ENCODE measurements at regions not wholly inside any gene's neighbourhood (a gene's known extent, or its start where the extent isn't known, plus 50 kb on each side); places are given as distances from the start of the nearest gene placed in this dataset.

DNA sequence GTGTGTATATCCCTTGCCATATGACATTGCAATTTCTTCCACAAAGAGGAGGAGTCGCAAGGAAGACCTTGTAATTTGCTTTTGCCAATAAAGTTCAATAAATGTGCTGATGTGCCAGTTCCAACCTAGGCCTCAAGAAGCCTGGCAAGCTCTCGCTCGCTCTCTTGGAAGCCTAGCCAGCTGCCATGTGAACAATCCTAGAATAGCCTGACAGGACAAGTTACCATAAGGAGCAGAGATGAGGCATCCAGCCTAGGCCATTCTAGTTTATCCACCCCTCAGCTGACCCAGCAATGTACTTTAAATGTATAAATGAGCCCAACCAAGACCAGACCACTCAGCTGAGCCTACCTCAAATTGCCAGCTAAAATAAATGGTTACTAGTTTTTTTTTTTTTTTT lies 145.7 kb upstream of the QRFPR start:
- DNase-seq (ENCODE audit: extremely low read depth in 1 of 2, low read depth in 1 of 2), result no peak

DNA sequence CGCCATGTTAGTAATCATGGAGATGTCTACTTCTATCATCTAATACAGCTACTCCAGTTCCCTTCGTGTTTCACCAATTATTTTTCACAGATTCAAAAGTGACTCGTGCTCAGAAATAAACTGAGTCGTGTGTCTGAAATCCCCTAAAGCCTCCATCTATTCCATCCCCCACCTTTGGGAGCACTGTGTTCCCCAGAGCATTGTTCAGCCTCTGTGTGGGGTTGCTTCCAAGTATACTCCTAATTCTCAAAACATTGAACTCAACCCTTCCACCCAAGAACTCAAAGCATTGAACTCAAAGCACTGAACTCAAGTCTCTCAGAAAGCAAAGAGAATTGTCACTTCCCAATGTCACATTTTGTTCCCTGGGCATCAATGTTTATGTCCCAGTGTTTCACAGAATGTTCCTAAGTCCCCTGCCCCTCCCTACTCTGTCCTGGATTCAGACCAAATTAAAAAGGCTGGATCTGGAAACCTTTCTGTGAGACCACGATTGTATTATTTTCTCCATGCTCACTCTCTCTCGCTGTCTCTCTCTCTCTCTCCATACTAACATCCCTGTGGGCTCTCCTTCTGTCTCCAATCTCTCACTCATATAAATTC lies 138.5 kb upstream of the QRFPR start:
- DNase-seq (ENCODE audit: extremely low read depth in 1 of 2, low read depth in 1 of 2), result no peak

DNA sequence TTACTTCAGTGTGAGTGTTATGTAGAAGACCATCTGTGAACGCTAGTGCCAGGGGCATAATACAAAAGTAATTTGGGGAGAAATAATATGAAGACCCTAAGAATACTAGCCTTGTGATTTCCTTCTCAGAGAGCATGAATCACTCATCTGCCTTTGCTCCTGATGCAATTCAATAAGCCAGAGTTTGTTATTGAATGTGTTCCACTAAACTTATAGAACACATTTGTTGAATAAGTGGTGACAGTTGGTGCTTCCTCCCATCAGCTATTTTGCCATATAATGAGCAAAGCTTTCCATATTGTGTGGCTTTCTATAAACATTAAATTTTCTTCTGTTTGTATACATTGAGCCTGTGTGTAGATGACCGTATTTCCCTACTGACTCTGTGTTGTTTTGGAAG lies 136.4 kb upstream of the QRFPR start:
- no peak for DNase-seq (ENCODE audit: extremely low read depth in 1 of 2, low read depth in 1 of 2)

DNA sequence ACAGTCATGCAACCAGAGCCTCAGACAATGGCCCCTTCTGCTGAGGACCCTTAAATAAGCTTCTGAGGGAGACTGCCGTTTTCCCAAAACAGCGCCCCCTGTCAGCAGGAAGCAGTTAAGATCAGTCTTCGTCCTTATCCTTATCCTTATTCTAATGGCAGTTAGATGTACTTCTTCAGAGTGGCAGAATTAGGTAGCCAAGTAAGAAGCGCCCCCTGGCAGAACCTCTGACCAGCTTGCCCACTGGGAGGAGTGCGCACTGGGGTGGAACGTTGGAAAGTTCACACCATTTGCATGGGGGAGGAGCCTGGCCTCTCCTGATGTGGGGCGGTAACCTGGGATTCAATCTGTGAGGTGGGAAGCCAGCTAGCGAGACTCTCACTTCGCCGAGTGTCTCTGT lies 133.6 kb upstream of the QRFPR start:
- DNase-seq (ENCODE audit: extremely low read depth in 1 of 2, low read depth in 1 of 2), result no peak

DNA sequence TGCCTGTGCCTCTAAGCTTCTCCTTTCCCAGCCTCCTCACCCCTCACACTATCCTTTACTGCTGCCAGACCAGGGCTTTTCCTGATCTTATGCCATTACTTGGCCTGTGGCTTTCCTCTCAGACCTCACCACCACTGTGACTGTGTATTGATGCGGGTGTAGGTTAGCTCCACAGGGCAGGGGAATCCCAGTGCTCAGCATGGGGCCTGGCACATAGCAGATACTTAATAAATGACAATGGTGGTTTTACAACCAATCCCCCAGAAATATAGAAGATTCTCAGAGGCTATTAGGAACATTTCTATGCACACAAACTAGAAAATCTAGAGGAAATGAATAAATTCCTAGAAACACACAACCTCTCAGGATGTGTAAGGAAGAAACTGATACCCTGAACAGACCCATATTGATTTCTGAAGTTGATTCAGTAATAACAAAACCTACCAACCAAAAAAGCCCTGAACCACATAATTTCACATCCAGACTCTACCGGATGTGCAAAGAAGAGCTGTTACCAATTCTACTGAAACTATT lies 129.6 kb upstream of the QRFPR start:
- DNase-seq (ENCODE audit: extremely low read depth in 1 of 2, low read depth in 1 of 2), result no peak

DNA sequence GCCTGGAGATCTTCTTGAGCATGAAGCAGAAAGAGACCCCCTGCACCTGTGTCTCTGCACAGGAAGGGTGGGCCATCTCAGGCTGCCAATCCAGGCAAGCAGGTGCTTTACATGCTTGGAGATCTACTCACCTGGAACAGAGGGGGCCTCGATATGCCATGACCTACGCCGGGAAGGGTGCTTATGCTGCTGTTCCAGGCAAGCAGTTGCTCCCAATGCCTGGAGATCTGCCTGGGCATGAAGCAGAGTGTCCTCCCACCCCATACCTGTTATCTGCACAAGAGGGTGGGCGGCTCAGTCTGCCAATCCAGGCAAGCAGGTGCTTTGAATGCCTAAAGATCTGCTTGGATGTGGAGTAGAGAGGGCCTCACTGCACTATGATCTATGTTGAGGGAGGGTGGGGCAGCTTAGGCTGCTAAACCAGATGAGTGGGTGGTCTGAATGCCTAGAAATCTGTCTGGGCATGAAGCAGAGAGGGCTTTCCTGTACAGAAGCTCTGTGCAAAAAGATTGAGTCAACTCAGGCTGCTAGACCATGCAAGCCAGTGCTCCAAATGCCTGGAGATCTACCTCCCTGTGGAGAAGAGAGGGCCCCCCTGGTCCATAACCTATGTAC lies 104.5 kb upstream of the QRFPR start:
- no peak for DNase-seq (ENCODE audit: extremely low read depth in 1 of 2, low read depth in 1 of 2)

DNA sequence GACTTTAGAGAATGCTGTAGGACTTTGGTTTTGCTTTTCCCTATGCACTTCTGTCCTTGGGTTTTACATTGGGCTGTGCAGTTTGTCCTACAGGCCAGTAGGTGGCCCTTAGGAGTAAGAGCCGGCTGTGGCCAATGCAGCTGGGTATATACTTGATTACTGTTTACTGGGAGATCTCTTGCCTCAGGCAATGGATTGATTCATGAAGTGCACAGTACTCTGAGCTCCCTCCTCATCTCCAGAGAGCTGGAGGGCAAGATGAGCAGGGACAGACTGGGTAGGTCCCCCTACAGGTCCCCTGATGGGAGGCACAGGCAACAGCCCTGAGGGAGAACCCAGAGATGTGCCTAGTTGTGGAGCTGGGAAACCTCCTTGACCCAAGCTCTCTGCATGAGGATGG lies 103.8 kb upstream of the QRFPR start:
- DNase-seq (ENCODE audit: extremely low read depth in 1 of 2, low read depth in 1 of 2), result no peak

DNA sequence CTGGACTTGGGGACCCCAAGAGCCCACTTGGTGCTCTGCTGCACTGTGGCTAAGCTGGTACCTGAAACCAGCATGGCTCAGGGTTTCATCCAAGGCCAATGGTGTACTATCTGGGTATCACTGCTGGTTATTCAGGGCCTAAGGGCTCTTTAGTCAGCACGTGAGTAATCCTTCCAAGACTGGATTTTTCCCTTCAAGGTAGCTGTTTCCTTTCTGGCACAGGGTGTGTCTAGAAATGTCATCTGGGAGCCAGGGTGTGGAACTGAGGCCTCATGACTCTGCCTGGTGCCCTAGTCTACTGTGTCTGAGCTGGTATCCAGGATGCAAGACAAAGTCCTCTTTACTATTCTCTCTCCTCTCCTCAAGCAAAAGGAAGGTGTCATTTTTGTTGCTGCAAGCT lies 99.0 kb upstream of the QRFPR start:
- DNase-seq (ENCODE audit: extremely low read depth in 1 of 2, low read depth in 1 of 2), result no peak

DNA sequence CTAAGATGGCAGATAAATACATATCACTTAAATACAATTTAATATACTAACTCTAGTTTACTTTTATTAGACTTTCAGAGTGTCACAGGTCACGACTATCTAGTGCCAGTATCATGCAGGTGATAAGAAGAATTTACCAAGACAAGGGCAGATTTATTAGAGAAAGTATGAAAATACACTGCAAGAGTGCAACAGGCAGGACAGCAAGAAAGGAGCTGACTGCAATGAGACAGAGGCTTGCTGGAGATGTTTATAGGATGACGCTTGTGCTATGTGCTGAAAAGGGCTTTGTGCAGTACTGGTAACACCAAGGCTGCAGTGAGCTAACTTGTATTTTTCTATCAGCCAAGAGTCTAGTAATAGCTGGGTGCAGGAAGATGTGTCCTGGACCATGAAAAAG lies 96.7 kb upstream of the QRFPR start:
- no peak for DNase-seq (ENCODE audit: extremely low read depth in 1 of 2, low read depth in 1 of 2)

DNA sequence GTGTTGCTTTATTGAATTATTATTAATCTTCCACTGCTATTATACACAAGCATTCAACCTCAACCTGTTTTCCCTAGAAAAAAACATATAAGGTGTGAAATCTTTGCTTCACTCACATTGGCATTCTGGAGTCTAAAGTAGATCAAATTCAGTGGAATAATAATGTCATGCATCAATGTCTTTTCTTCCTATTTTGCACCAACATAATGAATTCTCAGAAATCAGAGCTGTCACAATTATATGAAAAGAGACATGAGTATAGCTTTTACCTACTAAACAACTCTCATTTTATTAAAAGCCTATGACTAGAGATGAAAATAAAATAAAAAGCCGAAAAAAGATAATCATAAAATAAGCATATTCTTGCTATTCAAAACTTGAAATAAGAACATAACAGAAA lies 96.3 kb upstream of the QRFPR start:
- no peak for DNase-seq (ENCODE audit: extremely low read depth in 1 of 2, low read depth in 1 of 2)

DNA sequence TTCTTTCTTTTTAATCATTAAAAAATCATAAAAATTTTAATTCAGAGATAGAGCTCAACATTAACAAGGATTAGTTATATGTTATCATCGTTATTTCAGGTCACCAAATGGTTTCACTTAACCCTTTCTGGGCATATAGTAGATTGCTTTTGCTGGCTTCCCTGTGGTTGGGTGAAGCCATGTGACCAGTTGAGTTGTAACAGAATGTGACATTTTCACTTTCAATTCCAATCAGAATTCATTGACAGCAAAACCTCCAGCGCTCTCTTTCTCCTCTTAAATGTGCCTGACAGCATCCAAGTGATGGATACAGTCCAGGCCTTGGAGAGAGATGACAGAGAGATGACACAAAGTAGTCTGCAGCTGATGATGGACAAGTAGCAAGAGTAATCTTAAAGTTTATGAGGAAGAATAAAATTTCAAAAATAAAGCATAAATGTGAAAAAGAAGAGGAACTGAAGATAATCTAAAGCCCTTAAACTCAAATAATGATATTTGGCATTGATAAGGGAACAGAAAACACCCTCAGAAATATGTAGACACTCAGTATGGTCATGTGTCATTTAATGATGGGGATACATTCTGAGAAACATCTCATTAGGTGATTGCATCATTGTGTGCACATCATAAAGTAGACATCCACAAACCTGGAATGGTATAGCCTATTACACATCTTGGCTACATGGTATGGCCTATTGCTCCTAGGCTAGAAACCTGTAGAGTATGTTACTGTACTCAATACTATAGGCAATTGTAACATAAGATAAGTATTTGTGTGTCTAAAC lies 92.3 kb upstream of the QRFPR start:
- no peak for DNase-seq (ENCODE audit: extremely low read depth in 1 of 2, low read depth in 1 of 2)

DNA sequence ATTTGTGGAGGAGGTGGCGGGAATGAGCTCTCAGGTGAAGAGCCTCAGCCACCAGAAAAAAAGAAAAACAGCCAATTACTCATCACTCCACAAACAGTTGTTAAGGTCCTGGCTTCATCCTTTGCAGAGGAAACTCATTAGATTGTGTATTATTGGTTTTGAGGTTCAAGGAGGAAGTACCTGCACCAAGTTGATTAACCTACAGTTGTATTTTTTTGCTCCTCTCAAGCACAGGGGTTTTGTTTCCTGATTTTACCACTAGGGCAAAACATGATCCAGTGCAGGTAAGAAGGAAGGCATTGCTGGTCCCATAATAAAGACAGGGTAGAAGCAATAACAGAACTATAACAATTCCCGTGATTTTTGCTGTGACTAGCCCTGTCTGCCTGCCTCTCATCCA lies 84.0 kb upstream of the QRFPR start:
- no peak for DNase-seq (ENCODE audit: extremely low read depth in 1 of 2, low read depth in 1 of 2)

DNA sequence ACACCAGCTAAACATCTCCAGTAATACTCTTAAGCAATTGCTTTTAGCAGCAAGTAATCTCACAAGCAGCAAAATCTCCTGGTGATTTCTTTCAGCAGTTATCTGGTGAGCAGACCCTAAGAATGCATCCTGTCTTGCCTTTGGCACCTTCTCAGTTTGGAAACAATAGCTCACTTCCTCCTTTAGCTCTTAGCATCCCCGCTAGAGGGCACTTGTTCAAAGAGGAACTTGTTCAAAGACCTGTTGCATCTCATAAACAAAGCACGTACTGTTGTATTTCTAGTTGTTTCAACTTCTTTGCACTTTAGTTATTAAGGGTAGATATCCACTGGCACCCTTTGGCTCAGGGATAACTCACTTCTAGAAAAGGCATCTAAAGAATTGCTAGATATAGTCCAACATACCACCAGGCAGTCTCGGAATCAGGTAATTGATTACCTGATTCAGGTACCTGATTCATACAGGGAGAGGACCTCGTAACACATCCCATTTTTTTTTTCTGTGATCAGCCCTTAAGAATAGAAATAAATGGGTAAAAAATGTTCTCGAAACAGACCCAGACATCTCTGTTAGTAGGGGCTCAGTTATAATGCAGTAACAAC lies 81.9 kb upstream of the QRFPR start:
- DNase-seq (ENCODE audit: extremely low read depth in 1 of 2, low read depth in 1 of 2), result peak in 1 of 2 donors; percentile 1

DNA sequence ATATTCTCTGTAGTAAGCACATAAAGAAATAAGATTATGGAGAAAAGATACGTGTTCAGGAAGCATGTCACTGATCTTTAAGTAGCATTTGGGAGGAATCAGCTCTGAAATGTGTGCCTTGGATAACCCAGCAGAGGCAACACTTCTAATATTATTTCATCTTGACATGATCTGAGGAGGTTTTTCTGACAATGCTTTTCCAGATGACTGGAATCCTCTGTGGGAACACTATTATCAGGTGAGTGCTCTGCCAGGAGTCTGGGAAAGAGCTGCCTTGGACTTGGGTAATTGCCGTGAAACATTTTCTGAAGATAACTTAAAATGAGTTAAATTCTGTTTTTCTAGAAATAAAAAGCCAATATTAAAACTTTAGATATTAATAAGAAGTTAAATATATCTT lies 78.2 kb upstream of the QRFPR start:
- DNase-seq (ENCODE audit: extremely low read depth in 1 of 2, low read depth in 1 of 2), result no peak

DNA sequence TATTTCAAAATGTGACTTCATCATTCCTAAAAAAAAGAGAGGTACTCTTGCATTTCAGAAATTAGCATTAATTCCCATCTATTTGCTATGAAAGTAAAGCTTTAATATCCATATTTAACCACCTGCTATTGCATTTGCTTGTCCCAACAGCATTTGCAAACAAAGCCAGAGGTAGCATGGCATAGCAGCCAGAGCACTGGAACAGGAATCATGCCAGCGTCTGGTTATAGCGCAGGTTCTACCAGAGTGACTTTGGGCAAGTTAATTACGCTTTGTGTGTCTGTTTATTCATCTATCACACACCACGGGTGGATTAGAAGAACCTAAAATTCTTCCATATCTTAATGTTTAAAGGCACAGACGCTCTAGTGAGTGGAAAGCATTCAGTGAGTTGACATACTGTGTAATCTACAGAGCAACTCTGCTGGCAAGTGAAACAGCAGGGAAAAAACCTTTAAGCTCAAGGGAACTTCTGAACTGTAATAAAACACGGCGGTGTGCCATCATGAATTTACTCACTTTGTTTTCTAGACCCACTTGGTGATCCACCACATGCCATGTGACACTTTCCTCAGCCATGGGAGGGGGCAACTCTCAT lies 76.6 kb upstream of the QRFPR start:
- DNase-seq (ENCODE audit: extremely low read depth in 1 of 2, low read depth in 1 of 2), result no peak

DNA sequence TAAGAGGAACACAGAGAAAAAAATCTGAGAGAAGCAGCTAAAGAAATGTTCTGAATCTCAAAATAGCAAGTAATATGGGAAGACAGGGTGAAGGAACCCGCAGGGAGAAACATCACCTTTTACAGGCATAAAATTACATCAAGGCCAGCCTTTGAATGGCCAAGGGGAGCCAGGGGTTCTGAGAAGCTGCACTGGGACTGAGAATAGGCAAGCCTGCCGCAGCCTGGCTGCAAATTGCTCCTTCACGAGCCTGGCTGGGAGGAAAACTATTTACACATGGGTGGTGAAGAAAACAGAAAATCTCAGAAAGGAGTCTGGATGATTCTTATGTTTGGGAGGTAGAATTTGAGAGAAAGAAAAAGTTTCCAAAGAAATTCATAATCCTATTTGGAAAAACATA lies 74.5 kb upstream of the QRFPR start:
- no peak for DNase-seq (ENCODE audit: extremely low read depth in 1 of 2, low read depth in 1 of 2)

DNA sequence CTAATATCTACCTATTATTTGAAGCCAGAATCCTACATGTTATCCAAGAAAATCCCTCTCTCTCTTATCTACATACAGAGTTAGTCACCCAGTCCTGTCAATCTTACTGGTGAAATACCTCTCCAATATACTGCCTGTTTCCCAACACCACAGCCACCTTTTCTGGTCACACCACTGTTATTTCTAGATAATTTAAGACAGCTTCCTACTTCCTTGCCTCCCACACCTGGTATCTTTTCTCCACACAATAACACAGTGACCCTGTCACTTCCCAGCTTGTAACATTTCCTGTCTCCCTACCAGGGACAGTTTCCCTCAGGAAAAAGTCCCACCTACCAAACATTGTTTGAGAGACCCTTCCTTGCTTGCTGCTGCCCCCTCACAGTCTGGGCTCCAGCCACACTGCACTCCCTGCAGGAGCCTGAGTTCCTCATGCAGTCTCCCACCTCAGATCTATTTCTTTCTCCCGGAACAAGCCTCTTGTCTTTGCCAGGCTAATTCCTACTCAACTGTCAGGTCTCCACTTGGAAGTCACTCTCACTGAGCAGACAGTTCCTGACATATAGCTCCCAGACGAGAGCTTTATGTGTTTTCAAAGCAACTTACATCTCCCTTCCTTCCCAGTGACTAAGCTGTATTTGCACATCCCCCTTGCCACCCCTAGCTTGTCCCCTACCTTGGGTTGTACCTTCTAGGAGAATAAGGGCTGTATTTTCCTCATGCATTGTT lies 73.6 kb upstream of the QRFPR start:
- no peak for DNase-seq (ENCODE audit: extremely low read depth in 1 of 2, low read depth in 1 of 2)

DNA sequence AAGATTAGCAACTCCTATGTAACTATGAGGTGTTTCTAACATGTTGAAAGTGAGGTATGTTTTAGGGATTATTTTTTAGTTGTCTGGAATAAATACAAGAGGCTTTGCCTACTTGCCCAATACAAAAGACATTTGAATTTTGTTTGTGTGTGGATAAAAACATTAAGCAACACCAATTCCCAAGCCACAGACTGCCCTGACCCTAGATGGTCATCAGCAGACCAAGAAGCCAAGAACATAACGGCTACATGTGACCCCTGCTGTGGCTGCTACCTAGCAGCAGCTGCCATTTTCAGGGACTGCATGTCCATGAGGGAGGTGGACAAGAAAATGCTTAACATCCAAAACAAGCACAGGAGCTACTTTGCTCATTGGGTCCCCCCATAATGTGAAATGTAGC lies 70.5 kb upstream of the QRFPR start:
- no peak for DNase-seq (ENCODE audit: extremely low read depth in 1 of 2, low read depth in 1 of 2)

DNA sequence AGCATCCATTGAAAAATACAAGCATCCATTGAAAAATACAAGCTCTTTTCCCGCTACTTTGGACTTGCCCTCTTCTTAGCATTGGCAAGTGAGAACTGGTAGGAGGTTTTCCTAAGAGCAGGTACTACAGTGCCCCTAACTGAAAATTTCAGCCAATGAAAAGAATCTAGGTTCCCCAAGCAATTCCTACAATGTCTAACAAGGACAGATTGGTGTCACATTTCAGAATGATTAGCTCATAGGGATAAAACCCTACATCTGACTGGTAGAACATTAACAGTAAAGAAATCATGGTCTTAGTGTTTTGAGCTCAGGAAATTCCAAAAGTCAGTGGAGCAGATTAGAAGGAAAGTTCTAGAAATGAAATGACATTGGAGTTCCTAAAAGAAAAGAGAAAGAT lies 68.6 kb upstream of the QRFPR start:
- no peak for DNase-seq (ENCODE audit: extremely low read depth in 1 of 2, low read depth in 1 of 2)

DNA sequence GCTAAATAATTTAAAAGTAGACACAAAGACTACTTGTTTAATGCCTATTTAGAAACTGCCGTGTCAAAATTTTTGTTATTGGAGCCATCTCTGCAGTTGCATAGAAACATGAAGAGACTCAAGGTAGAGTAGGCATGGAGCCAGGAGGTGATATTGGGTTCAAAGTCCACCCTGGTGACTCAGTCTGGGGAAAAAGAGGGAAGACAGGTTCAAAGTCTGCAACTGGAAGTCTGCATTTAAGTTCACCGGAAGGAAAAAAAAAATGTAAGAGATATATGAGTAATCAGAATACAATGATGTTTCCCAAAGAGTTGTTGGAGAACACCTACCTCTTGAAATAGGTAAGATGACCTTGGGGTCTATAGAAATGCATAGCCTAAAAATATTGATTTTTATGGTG lies 67.4 kb upstream of the QRFPR start:
- no peak for DNase-seq (ENCODE audit: extremely low read depth in 1 of 2, low read depth in 1 of 2)

DNA sequence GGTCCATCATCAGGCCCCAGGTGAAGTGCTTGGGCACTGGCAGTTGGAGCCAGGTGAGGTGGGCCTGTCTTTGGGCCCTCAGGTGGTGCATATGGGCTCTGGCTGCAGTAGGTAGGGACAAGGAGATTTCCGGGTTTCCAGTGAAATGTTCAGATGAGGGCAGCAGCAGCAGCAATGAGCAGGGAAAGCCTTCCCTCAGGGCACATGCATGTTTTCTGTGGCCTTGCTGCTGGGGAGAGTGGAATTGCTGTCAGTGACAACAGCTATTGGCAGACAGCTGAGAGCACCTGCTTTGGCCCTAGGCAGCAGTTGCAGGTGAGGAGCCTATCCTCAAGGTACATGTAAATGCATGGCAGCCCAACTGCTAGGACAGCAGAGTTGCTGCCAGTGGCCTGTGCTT lies 58.9 kb upstream of the QRFPR start:
- DNase-seq (ENCODE audit: extremely low read depth in 1 of 2, low read depth in 1 of 2), result no peak

Data from activated CD8-positive, alpha-beta memory T cell treated with anti-CD3 and anti-CD28 coated beads for 1 hour (primary cell).